CD1c-positive myeloid dendritic cell (primary cell): ENCODE measurements at regions not wholly inside any gene's neighbourhood (a gene's known extent, or its start where the extent isn't known, plus 50 kb on each side); places are given as distances from the start of the nearest gene placed in this dataset.
"Not testable (repeated sequence)": the region's sequence is repeated elsewhere in the genome, so short reads cannot be mapped to it uniquely, and the experiment has no call there.

ENCODE experiments used
- DNase-seq: peaks from one replicate; pipeline ENCODE4 v3.0.0-alpha.2; 2016; ENCODE audit errors: extremely low spot score

- DNase-seq: no peak
Measured at GRCh38 chr20:51188941-51189340, 166.0 kb upstream of the KCNG1 start.

GRCh38 chr20:51187261-51187660, 164.4 kb upstream of the KCNG1 start:
- DNase-seq: no peak

DNA sequence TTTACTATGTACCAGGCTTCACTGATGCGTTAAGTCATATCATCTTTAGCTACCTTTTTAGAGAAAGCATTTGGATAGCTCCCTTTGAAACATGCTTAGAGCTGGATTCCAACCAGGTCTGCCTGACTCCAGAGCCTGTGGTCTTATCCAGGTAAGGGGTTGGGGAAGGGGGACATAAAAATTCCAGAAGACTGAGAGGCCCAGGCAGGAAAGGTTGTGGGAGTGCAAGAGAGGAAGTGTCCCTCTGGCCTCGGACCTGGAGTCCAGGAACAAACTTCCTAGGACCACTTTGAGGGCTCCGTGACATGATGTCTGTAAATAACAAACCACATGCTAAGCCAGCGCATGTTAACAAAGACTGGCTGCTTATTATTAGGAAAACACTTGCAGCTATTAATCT, 163.0 kb upstream of the KCNG1 start:
- DNase-seq: no peak

DNA sequence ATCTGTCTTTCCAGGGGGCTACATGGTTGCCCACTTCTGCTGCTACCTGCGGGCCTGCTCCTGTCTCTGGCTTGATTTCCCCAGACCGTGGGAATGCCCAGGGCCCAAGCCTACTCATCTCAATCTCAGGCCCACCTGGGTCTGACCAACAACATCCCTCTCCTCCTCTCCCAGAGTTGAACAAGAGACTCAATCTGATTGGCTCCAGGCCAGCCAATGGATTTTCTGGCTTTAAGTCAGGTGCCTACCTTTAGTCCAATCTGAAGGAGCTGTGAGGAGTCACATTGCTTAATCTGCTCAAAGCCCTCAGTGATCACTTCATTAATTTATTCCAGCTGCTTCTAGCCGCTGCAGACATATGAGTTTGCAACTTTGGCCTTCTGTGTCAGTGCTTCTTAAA, 162.4 kb upstream of the KCNG1 start:
- no peak for DNase-seq

DNA sequence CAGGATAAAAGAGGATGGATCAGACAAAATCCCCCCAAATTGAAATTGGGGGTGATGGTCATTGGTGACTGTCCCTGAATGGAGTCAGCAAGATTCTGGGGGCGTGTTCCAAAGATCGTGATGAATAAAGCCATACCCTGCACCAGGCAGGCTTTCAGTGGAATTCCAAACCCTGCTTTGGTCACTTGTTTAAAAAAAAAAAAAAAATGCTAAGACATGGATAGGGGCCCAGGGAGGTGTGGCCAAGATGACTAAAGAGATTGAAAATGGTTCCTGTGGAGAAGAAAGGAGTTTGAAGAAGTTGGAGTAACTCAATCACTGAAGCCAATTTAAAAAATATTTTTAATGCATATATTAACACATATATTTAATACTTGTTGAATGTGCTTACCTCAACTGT, 161.4 kb upstream of the KCNG1 start:
- DNase-seq: no peak

GRCh38 chr20:51183451-51183850, 160.5 kb upstream of the KCNG1 start:
- DNase-seq: no peak

DNA sequence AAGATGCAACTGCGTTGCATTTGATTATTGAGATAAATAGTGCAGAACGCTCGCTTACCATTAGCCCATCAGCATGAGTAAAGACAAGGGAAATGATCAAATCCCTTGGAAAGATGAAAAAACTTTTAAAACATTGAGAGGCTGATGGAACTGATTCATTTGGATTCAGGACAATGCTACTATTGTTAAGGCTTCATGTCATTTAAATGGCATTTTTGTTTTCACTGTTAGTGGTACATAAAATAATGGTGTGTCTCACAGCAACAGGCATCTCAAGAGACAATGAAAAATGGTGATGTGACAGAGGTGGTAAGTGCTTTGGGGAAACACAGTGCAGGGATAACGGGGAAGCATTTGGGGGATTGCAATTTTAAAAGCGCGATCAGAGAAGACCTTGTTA, 159.7 kb upstream of the KCNG1 start:
- DNase-seq: no peak

DNA sequence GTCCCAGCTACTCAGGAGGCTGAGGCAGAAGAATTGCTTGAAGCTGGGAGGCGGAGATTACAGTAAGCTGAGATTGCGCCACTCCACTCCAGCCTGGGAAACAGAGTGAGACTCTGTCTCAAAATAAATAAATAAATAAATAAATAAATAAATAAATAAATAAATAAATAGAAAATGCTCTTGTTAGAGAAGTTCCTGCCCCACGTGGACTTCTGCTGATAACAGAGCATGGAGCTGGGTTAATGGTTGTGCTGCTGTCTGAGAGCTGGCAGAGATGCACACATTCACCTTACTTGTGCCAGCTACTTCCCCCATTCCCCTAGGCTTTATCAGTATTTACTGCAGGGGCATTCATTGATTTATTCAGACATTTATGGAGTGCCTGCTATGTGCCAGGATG, 155.2 kb upstream of the KCNG1 start:
- DNase-seq: no peak

DNA sequence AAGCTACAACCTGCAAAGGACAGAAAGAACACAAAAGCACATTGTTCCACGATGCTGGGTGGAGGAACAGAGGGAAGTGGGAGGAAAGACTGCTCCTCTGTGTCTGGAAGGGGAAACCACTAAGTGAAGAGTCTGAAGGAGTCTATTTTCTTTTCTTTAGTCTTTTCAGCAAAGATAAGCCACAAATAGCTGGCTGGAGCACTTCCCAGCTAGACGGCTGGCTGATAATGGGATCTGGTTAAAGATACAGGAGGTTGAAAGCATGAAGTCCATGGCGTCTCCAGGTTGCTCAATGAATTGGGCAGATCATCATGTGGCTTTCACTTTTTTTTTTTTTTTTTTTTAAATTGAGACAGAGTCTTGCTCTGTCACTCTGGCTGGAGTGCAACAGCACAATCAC, 154.0 kb upstream of the KCNG1 start:
- DNase-seq: no peak

- no peak for DNase-seq
Measured at GRCh38 chr20:51176446-51176845, 153.5 kb upstream of the KCNG1 start.

GRCh38 chr20:51175724-51176123, 152.8 kb upstream of the KCNG1 start:
- DNase-seq: no peak

DNA sequence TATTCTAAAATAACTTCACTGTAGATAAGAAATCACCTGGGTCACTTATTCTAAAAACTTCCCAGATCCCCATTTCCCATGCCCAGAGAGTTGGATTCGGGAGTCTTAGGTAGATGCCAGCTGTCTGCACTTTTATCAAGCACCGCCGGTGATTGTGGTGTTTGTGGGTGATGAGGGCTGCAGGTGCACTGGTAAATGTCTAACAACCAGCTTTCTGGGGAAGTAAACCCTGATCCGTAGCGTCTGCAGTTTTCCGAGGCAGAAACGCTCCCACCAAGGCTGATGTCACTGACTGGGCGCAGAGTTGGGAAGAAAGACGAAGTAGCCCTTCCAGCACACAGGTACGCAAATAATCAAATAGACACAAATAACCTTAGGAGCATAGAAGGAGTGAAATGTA, 152.2 kb upstream of the KCNG1 start:
- no peak for DNase-seq

DNA sequence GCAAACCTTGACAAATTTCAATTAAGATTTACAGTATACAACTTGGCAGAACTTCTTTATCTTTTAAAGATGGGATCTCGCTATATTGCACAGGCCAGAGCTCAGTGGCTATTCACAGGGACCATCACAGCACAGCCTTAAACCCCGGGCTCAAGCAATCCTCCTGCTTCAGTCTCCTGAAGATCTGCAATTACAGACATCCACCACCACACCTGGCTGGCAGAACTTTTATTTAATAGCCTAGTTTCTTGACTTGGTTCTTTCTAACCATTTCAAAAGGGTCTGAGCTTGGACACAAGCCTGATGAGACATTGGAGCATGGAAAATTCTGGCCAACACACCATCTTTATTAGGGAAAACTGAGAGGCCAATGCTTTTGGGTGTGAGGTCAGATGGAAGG, 151.6 kb upstream of the KCNG1 start:
- DNase-seq: no peak

GRCh38 chr20:51172558-51173428, 149.9 kb upstream of the KCNG1 start:
- DNase-seq: no peak

DNA sequence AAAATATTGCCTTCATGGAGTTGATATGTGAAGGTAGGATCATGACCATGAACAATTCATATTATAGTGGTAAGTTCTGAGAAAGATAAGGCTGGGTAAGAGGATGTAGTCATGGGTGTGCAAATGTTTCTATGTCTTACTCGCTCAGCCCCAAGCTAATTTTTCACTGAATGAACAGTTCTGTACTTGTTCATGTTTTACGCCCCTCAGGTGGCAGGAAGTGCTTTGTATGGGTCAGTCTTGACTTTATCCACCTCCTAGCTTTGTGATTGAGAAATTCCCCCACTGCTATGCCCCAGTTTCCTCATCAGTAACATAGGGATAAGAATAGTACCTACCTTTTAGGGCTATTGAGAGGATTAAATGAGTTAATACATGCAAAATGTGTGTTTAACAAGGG, 148.2 kb upstream of the KCNG1 start:
- DNase-seq: no peak

DNA sequence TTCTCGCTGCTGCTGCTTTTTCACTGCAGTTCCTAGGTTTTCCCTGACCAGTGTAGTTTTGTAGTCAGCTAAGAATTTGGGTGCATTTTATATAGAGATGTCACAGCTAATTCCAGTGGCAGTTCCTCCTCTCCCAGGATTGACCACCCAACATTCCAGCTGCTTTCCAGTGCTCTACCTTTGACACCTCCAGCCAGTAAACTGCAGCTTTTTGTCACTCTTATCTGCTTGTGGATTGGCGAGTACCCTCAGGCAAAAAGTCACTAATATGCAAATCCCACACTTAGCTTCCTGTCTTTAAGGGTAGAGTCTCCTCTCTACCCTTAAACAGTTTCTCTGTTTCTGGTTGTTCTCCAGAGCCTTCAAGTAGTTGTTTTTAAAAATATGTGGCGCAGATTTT, 146.9 kb upstream of the KCNG1 start:
- no peak for DNase-seq

DNA sequence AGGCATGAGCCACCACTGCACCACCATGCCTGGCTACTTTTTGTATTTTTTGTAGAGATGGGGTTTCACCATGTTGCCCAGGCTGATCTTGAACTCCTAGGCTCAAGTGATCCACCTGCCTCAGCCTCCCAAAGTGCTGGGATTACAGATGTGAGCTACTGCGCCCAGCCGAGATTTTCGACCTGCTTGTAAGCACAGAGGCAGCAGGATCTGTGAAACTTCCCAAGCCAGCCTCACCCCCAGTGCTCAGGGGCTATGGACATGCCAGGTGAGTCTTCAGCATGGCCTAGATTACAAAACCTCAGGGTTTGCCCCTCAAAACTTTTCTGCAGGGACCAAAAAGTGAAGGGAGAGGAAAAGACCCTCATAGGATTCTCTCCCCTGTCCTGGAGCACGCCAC, 145.0 kb upstream of the KCNG1 start:
- not testable (repeated sequence) for DNase-seq

- no peak for DNase-seq
Measured at GRCh38 chr20:51166489-51166888, 143.6 kb upstream of the KCNG1 start.

DNA sequence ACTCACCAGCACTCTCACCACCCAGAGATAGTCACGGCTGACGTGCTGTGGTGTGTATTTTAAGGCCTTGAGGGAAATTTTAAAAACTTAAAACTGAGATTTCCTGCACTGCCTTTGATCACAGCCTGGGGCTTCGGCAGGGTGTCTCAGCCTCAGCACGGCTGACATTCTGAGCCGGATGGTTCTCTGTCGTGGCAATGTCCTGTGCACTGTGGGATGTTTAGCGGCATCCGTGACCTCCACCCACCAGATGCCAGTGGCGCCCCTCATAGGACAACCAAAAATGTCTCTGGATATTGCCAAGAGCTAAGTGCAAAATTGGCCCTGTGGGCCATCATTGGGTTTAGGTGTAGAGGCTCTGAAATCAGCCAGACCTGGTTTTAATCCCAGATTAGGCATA, 142.2 kb upstream of the KCNG1 start:
- no peak for DNase-seq

GRCh38 chr20:51164731-51165130, 141.8 kb upstream of the KCNG1 start:
- no peak for DNase-seq

- no peak for DNase-seq
Measured at GRCh38 chr20:51163996-51164600, 141.2 kb upstream of the KCNG1 start.

DNA sequence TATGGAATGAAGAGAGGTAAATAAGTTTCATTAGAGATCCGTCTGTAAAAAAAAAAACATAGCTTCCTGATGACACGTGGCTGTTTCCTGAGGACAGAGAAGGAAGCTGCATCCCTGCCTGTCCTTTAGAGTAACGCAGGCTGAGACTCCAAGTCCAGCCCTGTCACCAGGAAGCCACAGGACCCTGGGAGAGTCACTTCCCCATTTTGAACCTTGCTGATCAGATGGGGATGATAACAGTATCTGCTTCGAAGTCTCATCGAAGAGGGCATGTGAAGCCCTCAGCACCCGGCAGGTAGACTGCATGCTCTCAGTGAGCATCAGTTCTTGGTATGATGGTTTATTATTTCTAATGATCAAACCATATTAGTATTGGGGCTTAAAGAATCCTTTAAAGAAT, 139.1 kb upstream of the KCNG1 start:
- DNase-seq: no peak

GRCh38 chr20:51160821-51161220, 137.9 kb upstream of the KCNG1 start:
- no peak for DNase-seq

DNA sequence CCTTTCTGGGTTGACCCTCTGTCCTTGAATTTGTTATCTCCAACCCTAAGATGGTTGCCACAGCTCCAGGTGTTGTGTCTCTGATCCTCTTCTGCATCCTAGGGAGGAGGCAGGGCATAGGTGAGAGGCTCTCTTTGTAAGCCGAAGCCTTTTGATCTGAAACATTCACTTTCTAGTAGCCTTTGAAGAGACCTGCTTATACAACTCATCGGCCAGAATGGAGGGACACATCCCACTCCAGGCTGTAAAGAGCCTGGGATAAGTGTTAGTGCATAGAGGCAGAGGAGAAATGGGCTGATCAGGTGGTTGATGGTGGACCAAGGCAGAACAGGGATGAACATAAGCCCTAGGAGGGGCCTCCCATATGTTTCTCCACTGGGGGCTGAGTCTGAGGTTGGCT, 137.1 kb upstream of the KCNG1 start:
- no peak for DNase-seq
